Pancreas (tissue), 10 donors: ENCODE measurements at regions not wholly inside any gene's neighbourhood (a gene's known extent, or its start where the extent isn't known, plus 50 kb on each side); places are given as distances from the start of the nearest gene placed in this dataset.

Source experiments
- ATAC-seq, 4 donors: fragments of 200-7000 bp; cut with Tn5 transposase; one replicate each; pipeline versions ENCODE4 v1.8.0 to v1.9.1; 2020; ENCODE audit warnings: mild to moderate bottlenecking in 4 of 4, moderate library complexity in 4 of 4
- DNase-seq, 6 donors: peaks; one replicate each; pipeline ENCODE4 v3.0.0-alpha.2; 2020
- FAIRE-seq: peaks from 2 replicates; lab custom pipeline; 2012; peaks lifted over from hg19 to GRCh38; lab: Jason Lieb, UNC
- H3K27ac ChIP-seq, 4 donors: fragments of 200-600 bp; sonication (generic); 1 replicate in 3 of 4; 2 replicates in 1 of 4; pipeline versions ENCODE4 v1.5.0 to v1.8.0; 2020
- H3K27me3 ChIP-seq, 4 donors: fragments of 200-600 bp; one replicate each; pipeline ENCODE4 v1.8.0; 2021
- H3K36me3 ChIP-seq, 3 donors: fragments of 200-600 bp; sonication (generic) in 1 of 3; one replicate each; pipeline versions ENCODE4 v1.5.0 to v1.8.0; 2020 to 2021
- H3K4me1 ChIP-seq, 3 donors: fragments of 200-600 bp; one replicate each; pipeline ENCODE4 v1.8.0; 2021
- H3K4me3 ChIP-seq, 4 donors: fragments of 200-600 bp; sonication (generic) in 2 of 4; one replicate each; pipeline versions ENCODE4 v1.5.0 to v1.8.0; 2020 to 2021
- H3K9me3 ChIP-seq, 4 donors: fragments of 200-600 bp; one replicate each; pipeline ENCODE4 v1.8.0; 2021
- WGBS, 2 donors: extraction: QIAGEN DNeasy Blood & Tissue Kit; methylation state at CpG; one replicate each; pipeline ENCODE4 v1.1.7; 2013; 5-methylcytosine and 5-hydroxymethylcytosine counted together
- intact Hi-C, 3 donors: fragments of 100-400 bp; cut with DNase I; formaldehyde crosslinking; loops; one replicate each; pipeline versions ENCODE4 v1.11.1 to v1.14.2; 2022
- TF ChIP-seq, protein P1 (sequence below), 4 donors: fragments of 200-600 bp; sonication (generic) in 3 of 4; IDR thresholded peaks; one replicate each; pipeline versions ENCODE4 v1.5.0 to v1.8.0; 2021; ENCODE audit warnings: antibody characterized with exemption in 4 of 4
- donor health status: healthy with polysubstance abuse.
- donor health status: DM: no; HTN: no; CAD: no; lungs with moderate emphysema.
- donor health status: DM: no; HTN: no; CAD: no.
- donor health status: control.
- donor health status: control.
- donor health status: Bipolar disorder and iron deficiency.
- donor health status: DM: yes; HTN: yes; CAD: no.
- donor health status: DM: no; HTN: no; CAD: no.
- donor health status: DM: no; HTN: no; CAD: no.
- donor health status: DM: yes; HTN: yes; CAD: no.

- FAIRE-seq (no peak), ATAC-seq (no peak), DNase-seq (no peak)
- no peaks in the 10 kb centered on the region for H3K4me1 ChIP-seq
- no peak overlapping the region for H3K27ac ChIP-seq
- no peaks in the 10 kb centered on the region for H3K9me3 ChIP-seq
- no peaks in the 10 kb centered on the region for H3K36me3 ChIP-seq
- intact Hi-C loops, result no loop called here
- no peak overlapping the region for H3K4me3 ChIP-seq
- 23 to 27% methylated on average over 2 of the region's 2 CpGs for WGBS, 2 donors
- TF ChIP-seq, protein P1, sequence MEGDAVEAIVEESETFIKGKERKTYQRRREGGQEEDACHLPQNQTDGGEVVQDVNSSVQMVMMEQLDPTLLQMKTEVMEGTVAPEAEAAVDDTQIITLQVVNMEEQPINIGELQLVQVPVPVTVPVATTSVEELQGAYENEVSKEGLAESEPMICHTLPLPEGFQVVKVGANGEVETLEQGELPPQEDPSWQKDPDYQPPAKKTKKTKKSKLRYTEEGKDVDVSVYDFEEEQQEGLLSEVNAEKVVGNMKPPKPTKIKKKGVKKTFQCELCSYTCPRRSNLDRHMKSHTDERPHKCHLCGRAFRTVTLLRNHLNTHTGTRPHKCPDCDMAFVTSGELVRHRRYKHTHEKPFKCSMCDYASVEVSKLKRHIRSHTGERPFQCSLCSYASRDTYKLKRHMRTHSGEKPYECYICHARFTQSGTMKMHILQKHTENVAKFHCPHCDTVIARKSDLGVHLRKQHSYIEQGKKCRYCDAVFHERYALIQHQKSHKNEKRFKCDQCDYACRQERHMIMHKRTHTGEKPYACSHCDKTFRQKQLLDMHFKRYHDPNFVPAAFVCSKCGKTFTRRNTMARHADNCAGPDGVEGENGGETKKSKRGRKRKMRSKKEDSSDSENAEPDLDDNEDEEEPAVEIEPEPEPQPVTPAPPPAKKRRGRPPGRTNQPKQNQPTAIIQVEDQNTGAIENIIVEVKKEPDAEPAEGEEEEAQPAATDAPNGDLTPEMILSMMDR (IDR thresholded peaks at IDR 0.05), result no peak
- H3K27me3 ChIP-seq, result no peaks in the 10 kb centered on the region
Measured at GRCh38 chr4:117550085-117550484, 464.7 kb upstream of the TRAM1L1 start.

DNA sequence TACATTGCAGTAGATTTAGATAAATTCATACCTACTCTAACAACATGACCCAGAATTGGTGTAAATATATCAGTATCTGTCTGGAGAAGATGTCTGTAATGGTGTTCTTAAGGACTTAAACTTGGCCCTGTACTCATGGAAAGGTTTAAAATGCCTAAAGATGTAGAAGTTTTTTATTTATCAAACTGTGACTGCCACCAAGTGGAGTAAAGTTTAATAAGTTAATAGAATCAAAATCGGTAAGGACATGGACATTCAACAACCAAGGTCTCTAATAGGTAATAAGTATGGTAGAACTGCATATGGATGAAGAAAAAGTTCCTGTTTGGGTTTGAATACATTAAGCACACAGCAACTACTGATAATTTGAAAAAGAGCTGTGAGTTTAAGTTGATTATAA is 474.0 kb upstream of the NDST3 start:
- Histone ChIP-seq H3K36me3 (no peaks in the 10 kb centered on the region), H3K27ac (no peak overlapping the region), H3K4me3 (no peak overlapping the region), H3K4me1 (no peaks in the 10 kb centered on the region), H3K27me3 (no peaks in the 10 kb centered on the region), H3K9me3 (no peaks in the 10 kb centered on the region)
- TF ChIP-seq, protein P1 (IDR thresholded peaks at IDR 0.05), result no peak
- FAIRE-seq (no peak), ATAC-seq (no peak), DNase-seq (no peak)
- 27 to 47% methylated on average over 1 of the region's 1 CpG for WGBS, 2 donors
- intact Hi-C loops, result no loop called here

DNA sequence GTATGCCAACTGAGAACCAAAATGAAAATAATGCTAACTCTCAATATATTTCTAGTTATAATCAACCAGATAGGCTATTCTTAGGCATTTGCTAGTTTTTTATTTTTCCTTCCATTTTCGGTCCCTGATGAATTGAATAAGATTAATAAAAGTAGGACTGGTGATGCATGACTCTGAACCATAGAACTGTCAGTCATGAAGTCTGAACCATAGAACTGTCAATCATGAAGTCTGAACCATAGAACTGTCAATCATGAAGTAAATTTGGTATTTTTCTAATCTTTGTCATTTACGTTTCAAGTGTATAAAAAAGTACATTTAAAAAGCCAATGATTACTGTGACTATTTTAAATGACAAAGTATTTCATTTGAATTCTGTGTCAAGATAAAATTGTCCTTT is 460.2 kb upstream of the NDST3 start:
- no peaks in the 10 kb centered on the region for H3K4me1 ChIP-seq
- ATAC-seq (no peak), FAIRE-seq (no peak), DNase-seq (no peak)
- H3K9me3 ChIP-seq, result no peaks in the 10 kb centered on the region
- H3K4me3 ChIP-seq, result no peak overlapping the region
- H3K27me3 ChIP-seq, result no peaks in the 10 kb centered on the region
- 53 to 68% methylated on average over 2 of the region's 2 CpGs for WGBS, 2 donors
- intact Hi-C loops, result no loop called here
- TF ChIP-seq, protein P1 (IDR thresholded peaks at IDR 0.05), result no peak
- H3K36me3 ChIP-seq, result no peaks in the 10 kb centered on the region
- no peak overlapping the region for H3K27ac ChIP-seq

DNA sequence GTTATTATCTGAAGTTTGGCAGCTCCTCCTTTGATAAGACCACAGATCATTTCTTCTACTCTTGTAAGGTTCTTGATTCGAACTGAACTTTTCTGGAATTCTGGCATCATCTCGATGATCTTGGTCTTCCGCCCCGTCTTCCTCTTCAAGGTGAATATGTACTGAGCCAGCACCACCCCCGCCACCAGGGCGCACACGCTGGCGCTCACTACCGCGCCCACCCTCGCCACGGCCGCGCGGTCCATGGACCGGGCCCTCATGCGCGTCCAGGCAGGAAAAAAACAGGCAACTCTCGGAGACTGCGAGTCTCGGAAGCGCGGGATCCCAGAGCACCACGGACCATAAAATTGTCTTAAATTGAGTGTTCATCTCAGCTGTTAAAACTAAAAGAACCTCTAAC is 458.4 kb upstream of the NDST3 start:
- no peak overlapping the region for H3K27ac ChIP-seq
- intact Hi-C loops, result no loop called here
- no peak overlapping the region for H3K4me3 ChIP-seq
- ATAC-seq, result no peak
- no peaks in the 10 kb centered on the region for H3K36me3 ChIP-seq
- TF ChIP-seq, protein P1 (IDR thresholded peaks at IDR 0.05), result no peak
- H3K9me3 ChIP-seq, result no peaks in the 10 kb centered on the region
- no peak for FAIRE-seq
- 78 to 83% methylated on average over 24 of the region's 24 CpGs for WGBS, 2 donors
- DNase-seq, result no peak
- no peaks in the 10 kb centered on the region for H3K27me3 ChIP-seq
- no peaks in the 10 kb centered on the region for H3K4me1 ChIP-seq

GRCh38 chr4:117577686-117578311 is 456.5 kb upstream of the NDST3 start:
- WGBS, 2 donors, result 31 to 51% methylated on average over 2 of the region's 2 CpGs
- no peak for FAIRE-seq

More at GRCh38 chr4:117577686-117578311, 456.5 kb upstream of the NDST3 start:
- intact Hi-C loops, result no loop called here
- H3K27me3 ChIP-seq, result no peaks in the 10 kb centered on the region
- TF ChIP-seq, protein P1 (IDR thresholded peaks at IDR 0.05), result no peak
- H3K27ac ChIP-seq, result no peak overlapping the region
- no peaks in the 10 kb centered on the region for H3K4me1 ChIP-seq
- DNase-seq, result no peak
- H3K4me3 ChIP-seq, result no peak overlapping the region
- H3K36me3 ChIP-seq, result no peaks in the 10 kb centered on the region
- H3K9me3 ChIP-seq, result no peaks in the 10 kb centered on the region
- no peak for ATAC-seq
